NT2/D1 (cell line): ENCODE measurements at regions not wholly inside any gene's neighbourhood (a gene's known extent, or its start where the extent isn't known, plus 50 kb on each side); places are given as distances from the start of the nearest gene placed in this dataset.

Source experiments
- SUZ12 ChIP-seq: IDR thresholded peaks from 2 replicates; pipeline ENCODE4 v1.6.1; 2011; ENCODE audit not compliant: insufficient read length, insufficient read depth; ENCODE audit errors: extremely low read depth
- YY1 ChIP-seq: IDR thresholded peaks from 2 replicates; pipeline ENCODE4 v1.6.1; 2011; ENCODE audit not compliant: insufficient read length, insufficient read depth
- ZNF274 ChIP-seq: IDR thresholded peaks from 2 replicates; pipeline ENCODE4 v1.6.1; 2011; ENCODE audit warnings: mild to moderate bottlenecking, low read depth, low read length

GRCh38 chr12:65663097-65663496 is 161.2 kb upstream of the HMGA2 start:
- TF ChIP-seq SUZ12 (no peak), ZNF274 (no peak), YY1 (no peak)
